MCF 10A (cell line): ENCODE measurements at regions not wholly inside any gene's neighbourhood (a gene's known extent, or its start where the extent isn't known, plus 50 kb on each side); places are given as distances from the start of the nearest gene placed in this dataset.
A peak's percentile ranks its signal among the peaks of the same experiment; 100 is the strongest.

Source experiments
- BruUV-seq: library from RNA; stranded (reverse); fragments of 400-500 nt; replicated peaks from 2 replicates; lab custom pipeline; 2021; lab: Mats Ljungman, UMichigan
- CTCF ChIA-PET: fragments of 300-600 bp; sonication (Branson Sonifier 250); formaldehyde crosslinking; extraction: SDS; loops from one replicate; lab custom pipeline; 2021; ENCODE audit warnings: antibody characterized with exemption, inconsistent platforms; lab: Yijun Ruan, JAX
- POLR2A ChIA-PET: fragments of 300-600, 350-650 bp; sonication (Branson Sonifier 250); formaldehyde crosslinking; extraction: SDS; loops from one replicate; lab custom pipeline; 2020; ENCODE audit warnings: antibody characterized with exemption, inconsistent platforms; lab: Yijun Ruan, JAX
- DNase-seq: peaks from one replicate; pipeline ENCODE4 v3.0.0-alpha.2; 2018; ENCODE audit not compliant: unreplicated experiment
- H3K27ac Mint-ChIP-seq: one replicate; pipeline ENCODE4 v1.8.0; 2022; ENCODE audit warnings: mild to moderate bottlenecking, low read depth, mixed read lengths; ENCODE audit not compliant: unreplicated experiment
- H3K27me3 Mint-ChIP-seq: one replicate; pipeline ENCODE4 v1.8.0; 2022; ENCODE audit warnings: mixed read lengths; ENCODE audit not compliant: insufficient read depth, unreplicated experiment
- H3K36me3 Mint-ChIP-seq: one replicate; pipeline ENCODE4 v1.8.0; 2022; ENCODE audit warnings: mild to moderate bottlenecking, moderate library complexity, mixed read lengths; ENCODE audit not compliant: insufficient read depth, unreplicated experiment
- H3K4me1 Mint-ChIP-seq: one replicate; pipeline ENCODE4 v1.8.0; 2022; ENCODE audit warnings: mixed read lengths; ENCODE audit not compliant: insufficient read depth, unreplicated experiment
- H3K4me3 Mint-ChIP-seq: one replicate; pipeline ENCODE4 v1.8.0; 2022; ENCODE audit warnings: mild to moderate bottlenecking, moderate library complexity, mixed read lengths; ENCODE audit not compliant: unreplicated experiment
- H3K9me3 Mint-ChIP-seq: one replicate; pipeline ENCODE4 v1.8.0; 2022; ENCODE audit warnings: mixed read lengths; ENCODE audit not compliant: unreplicated experiment
- CTCF ChIP-seq: fragments of 200-600 bp; IDR thresholded peaks from one replicate; pipeline ENCODE4 v1.8.0; 2022; ENCODE audit warnings: antibody characterized with exemption, mild to moderate bottlenecking; ENCODE audit not compliant: unreplicated experiment
- intact Hi-C: fragments of 100-400 bp; cut with micrococcal nuclease; formaldehyde crosslinking; loops from 2 replicates; pipeline ENCODE4 v1.14.1; 2022

- H3K9me3 Mint-ChIP-seq: peaks cover 7% of the 10 kb centered on the region
- BruUV-seq: no TSS peak
- no peaks in the 10 kb centered on the region for H3K36me3 Mint-ChIP-seq
- peak; percentile 37 for TF ChIP-seq CTCF
- CTCF ChIA-PET: no interaction called here
- POLR2A ChIA-PET: no interaction called here
- intact Hi-C loops: loop anchor here (2.0 to 10.0 kb wide), 3 partner anchors 737 to 1133 kb away; no protein-coding TSS in a partner anchor
- no peak overlapping the region for H3K4me3 Mint-ChIP-seq
- H3K4me1 Mint-ChIP-seq: no peaks in the 10 kb centered on the region
- DNase-seq: peak; percentile 25
- no peak overlapping the region for H3K27ac Mint-ChIP-seq
- H3K27me3 Mint-ChIP-seq: no peaks in the 10 kb centered on the region
These were observed 386.9 kb upstream of the CNTN3 start for GRCh38 chr3:75001330-75001729.

GRCh38 chr3:75012791-75013331 is 398.4 kb upstream of the CNTN3 start:
- Mint-ChIP-seq H3K27ac (no peak overlapping the region), H3K36me3 (no peaks in the 10 kb centered on the region), H3K9me3 (peaks cover 16% of the 10 kb centered on the region), H3K4me3 (no peak overlapping the region), H3K27me3 (no peaks in the 10 kb centered on the region), H3K4me1 (no peaks in the 10 kb centered on the region)
- CTCF ChIA-PET: no interaction called here
- POLR2A ChIA-PET: no interaction called here
- no peak for DNase-seq
- no TSS peak for BruUV-seq
- intact Hi-C loops: no loop called here
- TF ChIP-seq CTCF: no peak

- TF ChIP-seq CTCF: no peak
- intact Hi-C loops: no loop called here
- Mint-ChIP-seq H3K27ac (no peak overlapping the region), H3K9me3 (peaks cover 16% of the 10 kb centered on the region), H3K36me3 (no peaks in the 10 kb centered on the region), H3K4me1 (no peaks in the 10 kb centered on the region), H3K4me3 (no peak overlapping the region), H3K27me3 (no peaks in the 10 kb centered on the region)
- CTCF ChIA-PET: interaction anchor here (0.6 kb wide), 1 partner anchor 1022 kb away, joined by 3 read pairs; no protein-coding TSS in a partner anchor
- POLR2A ChIA-PET: no interaction called here
- DNase-seq: no peak
- no TSS peak for BruUV-seq
These were observed 399.5 kb upstream of the CNTN3 start for GRCh38 chr3:75014008-75014407.

- no peak overlapping the region for H3K4me3 Mint-ChIP-seq
- H3K27ac Mint-ChIP-seq: no peak overlapping the region
- intact Hi-C loops: no loop called here
- no peaks in the 10 kb centered on the region for H3K36me3 Mint-ChIP-seq
- BruUV-seq: no TSS peak
- peaks cover 10% of the 10 kb centered on the region for H3K9me3 Mint-ChIP-seq
- H3K27me3 Mint-ChIP-seq: no peaks in the 10 kb centered on the region
- no peak for DNase-seq
- ChIA-PET CTCF (interaction anchor here (1.2 kb wide), 1 partner anchor 10 kb away, joined by 3 read pairs; no protein-coding TSS in a partner anchor), POLR2A (no interaction called here)
- H3K4me1 Mint-ChIP-seq: no peaks in the 10 kb centered on the region
- TF ChIP-seq CTCF: no peak
These were observed 400.8 kb upstream of the CNTN3 start for GRCh38 chr3:75015280-75015679.
